ENCODE measurements at regions not wholly inside any gene's neighbourhood (a gene's known extent, or its start where the extent isn't known, plus 50 kb on each side); places are given as distances from the start of the nearest gene placed in this dataset.
"Not testable (repeated sequence)": the region's sequence is repeated elsewhere in the genome, so short reads cannot be mapped to it uniquely, and the experiment has no call there.

- DNase-seq: no peak
Observed at GRCh38 chr1:65593516-65593915, 173.0 kb downstream of the LEPR start.

GRCh38 chr1:65595724-65596123 lies 175.3 kb downstream of the LEPR start:
- no peak for DNase-seq

GRCh38 chr1:65596768-65597167 lies 176.3 kb downstream of the LEPR start:
- DNase-seq: no peak

GRCh38 chr1:65605621-65606020 lies 185.2 kb downstream of the LEPR start:
- DNase-seq: no peak

GRCh38 chr1:65606426-65606825 lies 186.0 kb downstream of the LEPR start:
- DNase-seq: no peak

- no peak for DNase-seq
Observed at GRCh38 chr1:65613884-65614283, 178.8 kb upstream of the PDE4B start.

GRCh38 chr1:65615859-65616258 lies 176.8 kb upstream of the PDE4B start:
- DNase-seq: no peak

- DNase-seq: not testable (repeated sequence)
Observed at GRCh38 chr1:65621721-65622120, 171.0 kb upstream of the PDE4B start.

- DNase-seq: no peak
Observed at GRCh38 chr1:65623895-65624294, 168.8 kb upstream of the PDE4B start.

- no peak for DNase-seq
Observed at GRCh38 chr1:65625528-65625927, 167.2 kb upstream of the PDE4B start.

GRCh38 chr1:65626003-65626402 lies 166.7 kb upstream of the PDE4B start:
- DNase-seq: no peak

GRCh38 chr1:65629788-65630187 lies 162.9 kb upstream of the PDE4B start:
- no peak for DNase-seq

- DNase-seq: no peak
Observed at GRCh38 chr1:65630855-65631254, 161.8 kb upstream of the PDE4B start.

GRCh38 chr1:65632235-65632634 lies 160.5 kb upstream of the PDE4B start:
- no peak for DNase-seq

GRCh38 chr1:65640046-65640445 lies 152.6 kb upstream of the PDE4B start:
- no peak for DNase-seq

- not testable (repeated sequence) for DNase-seq
Observed at GRCh38 chr1:65649185-65649584, 143.5 kb upstream of the PDE4B start.

- DNase-seq: no peak
Observed at GRCh38 chr1:65650682-65651081, 142.0 kb upstream of the PDE4B start.

GRCh38 chr1:65654526-65654925 lies 138.2 kb upstream of the PDE4B start:
- not testable (repeated sequence) for DNase-seq

GRCh38 chr1:65657609-65658008 lies 135.1 kb upstream of the PDE4B start:
- DNase-seq: not testable (repeated sequence)

- DNase-seq: no peak
Observed at GRCh38 chr1:65658122-65658521, 134.6 kb upstream of the PDE4B start.

GRCh38 chr1:65668368-65668767 lies 124.3 kb upstream of the PDE4B start:
- DNase-seq: no peak

- no peak for DNase-seq
Observed at GRCh38 chr1:65670518-65670917, 122.2 kb upstream of the PDE4B start.

GRCh38 chr1:65674522-65674921 lies 118.2 kb upstream of the PDE4B start:
- no peak for DNase-seq

- no peak for DNase-seq
Observed at GRCh38 chr1:65679773-65680172, 112.9 kb upstream of the PDE4B start.

GRCh38 chr1:65681096-65681495 lies 111.6 kb upstream of the PDE4B start:
- DNase-seq: no peak
